ENCODE measurements at regions not wholly inside any gene's neighbourhood (a gene's known extent, or its start where the extent isn't known, plus 50 kb on each side); places are given as distances from the start of the nearest gene placed in this dataset.
"Not testable (repeated sequence)": the region's sequence is repeated elsewhere in the genome, so short reads cannot be mapped to it uniquely, and the experiment has no call there.

DNA sequence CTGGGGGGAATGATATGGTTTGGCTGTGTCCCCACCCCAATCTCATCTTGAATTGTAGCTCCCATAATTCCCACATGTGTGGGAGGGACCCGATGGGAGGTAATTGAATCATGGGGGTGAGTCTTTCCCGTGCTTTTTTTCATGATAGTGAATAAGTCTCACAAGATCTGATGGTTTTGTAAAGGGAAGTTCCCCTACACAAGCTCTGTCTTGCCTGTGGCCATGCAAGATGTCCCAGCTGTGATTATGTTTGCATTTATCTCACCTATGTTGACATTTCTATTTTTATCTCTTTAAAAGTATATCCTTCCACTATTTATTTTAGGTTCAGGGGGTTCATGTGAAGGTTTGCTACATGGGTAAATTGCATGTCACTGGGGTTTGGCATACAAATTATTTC is 323.9 kb upstream of the GLI3 start:
- no peak for FAIRE-seq
- Histone ChIP-seq H3K36me3 (ENCODE audit: control insufficient read depth in 2 of 2, extremely low read depth in 1 of 2, insufficient read depth in 2 of 2, low read length in 2 of 2) (no peaks in the 10 kb centered on the region), H2AFZ (ENCODE audit: low read depth, low read length) (no peak overlapping the region), H4K20me1 (replicated peaks; ENCODE audit: control insufficient read depth, extremely low read depth, insufficient read depth, low read length) (no peaks in the 10 kb centered on the region), H3K79me2 (ENCODE audit: control insufficient read depth, insufficient read depth, low read length) (no peaks in the 10 kb centered on the region), H3K4me2 (ENCODE audit: insufficient read depth, low read length) (no peak overlapping the region), H3K27ac (ENCODE audit: insufficient read depth, low read depth, low read length) (no peak overlapping the region), H3K4me3 (replicated peaks in 1 of 3; ENCODE audit: insufficient read depth in 1 of 3, low read depth in 1 of 3, low read length in 3 of 3) (no peak overlapping the region), H3K27me3 (ENCODE audit: control insufficient read depth in 2 of 2, insufficient read depth in 2 of 2, low read length in 2 of 2) (no peaks in the 10 kb centered on the region), H3K4me1 (ENCODE audit: control insufficient read depth, extremely low read depth, insufficient read depth, low read length) (no peaks in the 10 kb centered on the region), H3K9me3 (replicated peaks; ENCODE audit: control insufficient read depth, insufficient read depth, low read length) (no peaks in the 10 kb centered on the region), H3K9me1 (replicated peaks; ENCODE audit: control insufficient read depth, extremely low read depth, insufficient read depth, low read length) (no peaks in the 10 kb centered on the region), H3K9ac (replicated peaks; ENCODE audit: extremely low read depth, insufficient read depth, low read length) (no peak overlapping the region)
- TF ChIP-seq GATA2 (IDR thresholded peaks at IDR 0.05; ENCODE audit: insufficient read depth, insufficient read length, low read depth, low read length), result no peak
- no peak for TF ChIP-seq JUN (IDR thresholded peaks at IDR 0.05; ENCODE audit: borderline replicate concordance, insufficient read depth, insufficient read length, low read depth)
- TF ChIP-seq FOS (IDR thresholded peaks at IDR 0.05; ENCODE audit: borderline replicate concordance, insufficient read depth, low read length), result no peak
- TF ChIP-seq, protein P1, sequence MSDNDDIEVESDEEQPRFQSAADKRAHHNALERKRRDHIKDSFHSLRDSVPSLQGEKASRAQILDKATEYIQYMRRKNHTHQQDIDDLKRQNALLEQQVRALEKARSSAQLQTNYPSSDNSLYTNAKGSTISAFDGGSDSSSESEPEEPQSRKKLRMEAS (IDR thresholded peaks at IDR 0.05; ENCODE audit: insufficient read depth, insufficient read length), result no peak
- TF ChIP-seq POLR2A (IDR thresholded peaks at IDR 0.05; ENCODE audit: low read depth, low read length), result no peak
- no peak for TF ChIP-seq EZH2 (IDR thresholded peaks at IDR 0.05; ENCODE audit: borderline replicate concordance, low read depth, low read length, severe bottlenecking)
- TF ChIP-seq, protein P2, sequence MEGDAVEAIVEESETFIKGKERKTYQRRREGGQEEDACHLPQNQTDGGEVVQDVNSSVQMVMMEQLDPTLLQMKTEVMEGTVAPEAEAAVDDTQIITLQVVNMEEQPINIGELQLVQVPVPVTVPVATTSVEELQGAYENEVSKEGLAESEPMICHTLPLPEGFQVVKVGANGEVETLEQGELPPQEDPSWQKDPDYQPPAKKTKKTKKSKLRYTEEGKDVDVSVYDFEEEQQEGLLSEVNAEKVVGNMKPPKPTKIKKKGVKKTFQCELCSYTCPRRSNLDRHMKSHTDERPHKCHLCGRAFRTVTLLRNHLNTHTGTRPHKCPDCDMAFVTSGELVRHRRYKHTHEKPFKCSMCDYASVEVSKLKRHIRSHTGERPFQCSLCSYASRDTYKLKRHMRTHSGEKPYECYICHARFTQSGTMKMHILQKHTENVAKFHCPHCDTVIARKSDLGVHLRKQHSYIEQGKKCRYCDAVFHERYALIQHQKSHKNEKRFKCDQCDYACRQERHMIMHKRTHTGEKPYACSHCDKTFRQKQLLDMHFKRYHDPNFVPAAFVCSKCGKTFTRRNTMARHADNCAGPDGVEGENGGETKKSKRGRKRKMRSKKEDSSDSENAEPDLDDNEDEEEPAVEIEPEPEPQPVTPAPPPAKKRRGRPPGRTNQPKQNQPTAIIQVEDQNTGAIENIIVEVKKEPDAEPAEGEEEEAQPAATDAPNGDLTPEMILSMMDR (IDR thresholded peaks at IDR 0.05; ENCODE audit: extremely low read depth in 1 of 2, insufficient read depth in 1 of 2, low read depth in 1 of 2, low read length in 2 of 2), result no peak
- no peak for TF ChIP-seq MYC (IDR thresholded peaks at IDR 0.05; ENCODE audit: low read depth, low read length)
- TF ChIP-seq POLR2AphosphoS5 (IDR thresholded peaks at IDR 0.05; ENCODE audit: insufficient read depth, low read depth, low read length), result no peak
- ChIA-PET POLR2A (no interaction called here), CTCF (no interaction called here)
- intact Hi-C loops (cut with micrococcal nuclease), result no loop called here
- no peak for DNase-seq (ENCODE audit: low read depth, low spot score)
- dilution Hi-C loops (cut with MboI; ENCODE audit: extremely low pct_ligation_motif_present, low sequenced_read_pairs), result no loop called here
- BruUV-seq (replicated peaks), result no TSS peak

DNA sequence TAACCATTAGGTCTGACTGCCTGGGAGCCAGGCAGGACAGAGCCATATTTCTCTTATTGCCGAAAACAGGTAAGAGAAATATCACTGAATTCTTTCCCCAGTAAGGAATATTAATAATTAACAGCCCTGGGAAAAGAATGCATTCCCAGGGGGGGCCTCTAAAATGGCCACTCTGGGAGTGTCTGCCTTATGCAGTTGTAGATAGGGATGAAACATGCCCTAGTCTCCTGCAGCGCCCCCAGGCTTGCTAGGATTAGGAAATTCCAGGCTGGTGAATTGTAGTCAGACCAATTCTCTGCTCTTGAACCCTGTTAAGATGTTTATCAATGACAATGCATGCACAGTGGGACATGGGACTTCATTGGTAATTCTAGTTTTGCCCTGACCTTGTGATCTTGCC is 317.9 kb upstream of the GLI3 start:
- H3K9me3 ChIP-seq (replicated peaks; ENCODE audit: control insufficient read depth, insufficient read depth, low read length); H3K79me2 ChIP-seq (ENCODE audit: control insufficient read depth, insufficient read depth, low read length); H3K36me3 ChIP-seq (ENCODE audit: control insufficient read depth in 2 of 2, extremely low read depth in 1 of 2, insufficient read depth in 2 of 2, low read length in 2 of 2); dilution Hi-C loops (cut with MboI; ENCODE audit: extremely low pct_ligation_motif_present, low sequenced_read_pairs); H3K9ac ChIP-seq (replicated peaks; ENCODE audit: extremely low read depth, insufficient read depth, low read length); H3K27ac ChIP-seq (ENCODE audit: insufficient read depth, low read depth, low read length); H3K9me1 ChIP-seq (replicated peaks; ENCODE audit: control insufficient read depth, extremely low read depth, insufficient read depth, low read length); H3K4me1 ChIP-seq (ENCODE audit: control insufficient read depth, extremely low read depth, insufficient read depth, low read length); DNase-seq (ENCODE audit: low read depth, low spot score); H3K27me3 ChIP-seq (ENCODE audit: control insufficient read depth in 2 of 2, insufficient read depth in 2 of 2, low read length in 2 of 2); FAIRE-seq; H4K20me1 ChIP-seq (replicated peaks; ENCODE audit: control insufficient read depth, extremely low read depth, insufficient read depth, low read length); H3K4me3 ChIP-seq (replicated peaks in 1 of 3; ENCODE audit: insufficient read depth in 1 of 3, low read depth in 1 of 3, low read length in 3 of 3); POLR2A ChIA-PET; CTCF ChIA-PET; H2AFZ ChIP-seq (ENCODE audit: low read depth, low read length); BruUV-seq (replicated peaks); intact Hi-C loops (cut with micrococcal nuclease); H3K4me2 ChIP-seq (ENCODE audit: insufficient read depth, low read length): not testable (repeated sequence)
